OCI-LY7 (cell line): ENCODE measurements at regions not wholly inside any gene's neighbourhood (a gene's known extent, or its start where the extent isn't known, plus 50 kb on each side); places are given as distances from the start of the nearest gene placed in this dataset.

ENCODE experiments used
- CTCF ChIP-seq: fragments of 200-600 bp; sonication (generic); conservative IDR thresholded peaks from 2 replicates; pipeline ENCODE4 v1.5.1; 2014; ENCODE audit warnings: mild to moderate bottlenecking, antibody characterized with exemption, low read length, moderate library complexity, mixed read lengths
- EZH2phosphoT487 ChIP-seq: fragments of 200-600 bp; sonication (generic); IDR thresholded peaks from 2 replicates; pipeline ENCODE4 v1.6.1; 2018; ENCODE audit warnings: low read depth, borderline replicate concordance, mild to moderate bottlenecking, mixed run types, antibody characterized with exemption, low read length, moderate library complexity, mixed read lengths

GRCh38 chr19:28367146-28367545, 845.8 kb downstream of the UQCRFS1 start:
- TF ChIP-seq CTCF = no peak
- TF ChIP-seq EZH2phosphoT487 = no peak
